ENCODE measurements at regions not wholly inside any gene's neighbourhood (a gene's known extent, or its start where the extent isn't known, plus 50 kb on each side); places are given as distances from the start of the nearest gene placed in this dataset.

GRCh38 chr13:69168436-69168835 is 939.2 kb upstream of the ATXN8OS start:
- TF ChIP-seq, protein P1, sequence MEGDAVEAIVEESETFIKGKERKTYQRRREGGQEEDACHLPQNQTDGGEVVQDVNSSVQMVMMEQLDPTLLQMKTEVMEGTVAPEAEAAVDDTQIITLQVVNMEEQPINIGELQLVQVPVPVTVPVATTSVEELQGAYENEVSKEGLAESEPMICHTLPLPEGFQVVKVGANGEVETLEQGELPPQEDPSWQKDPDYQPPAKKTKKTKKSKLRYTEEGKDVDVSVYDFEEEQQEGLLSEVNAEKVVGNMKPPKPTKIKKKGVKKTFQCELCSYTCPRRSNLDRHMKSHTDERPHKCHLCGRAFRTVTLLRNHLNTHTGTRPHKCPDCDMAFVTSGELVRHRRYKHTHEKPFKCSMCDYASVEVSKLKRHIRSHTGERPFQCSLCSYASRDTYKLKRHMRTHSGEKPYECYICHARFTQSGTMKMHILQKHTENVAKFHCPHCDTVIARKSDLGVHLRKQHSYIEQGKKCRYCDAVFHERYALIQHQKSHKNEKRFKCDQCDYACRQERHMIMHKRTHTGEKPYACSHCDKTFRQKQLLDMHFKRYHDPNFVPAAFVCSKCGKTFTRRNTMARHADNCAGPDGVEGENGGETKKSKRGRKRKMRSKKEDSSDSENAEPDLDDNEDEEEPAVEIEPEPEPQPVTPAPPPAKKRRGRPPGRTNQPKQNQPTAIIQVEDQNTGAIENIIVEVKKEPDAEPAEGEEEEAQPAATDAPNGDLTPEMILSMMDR (IDR thresholded peaks at IDR 0.05), result no peak
- no peak for TF ChIP-seq REST (IDR thresholded peaks at IDR 0.05; ENCODE audit: insufficient read depth in 1 of 2, low read depth in 2 of 2, low read length in 1 of 2)
- no peak for TF ChIP-seq POLR2AphosphoS5 (IDR thresholded peaks at IDR 0.05; ENCODE audit: low read depth, low read length)
- TF ChIP-seq SIN3A (IDR thresholded peaks at IDR 0.05; ENCODE audit: borderline replicate concordance, insufficient read depth, low read depth, low read length), result no peak
